ENCODE measurements at regions not wholly inside any gene's neighbourhood (a gene's known extent, or its start where the extent isn't known, plus 50 kb on each side); places are given as distances from the start of the nearest gene placed in this dataset.

- TF ChIP-seq ZNF398 (tag by site-specific recombination; IDR thresholded peaks at IDR 0.05) (no peak), CTCF (tag by site-specific recombination; IDR thresholded peaks at IDR 0.05) (no peak), ZNF600 (tag by site-specific recombination; IDR thresholded peaks at IDR 0.05) (no peak), ZBTB17 (tag by site-specific recombination; IDR thresholded peaks at IDR 0.05) (no peak), KLF8 (tag by site-specific recombination; IDR thresholded peaks at IDR 0.05) (no peak), ZNF677 (tag by site-specific recombination; IDR thresholded peaks at IDR 0.05) (no peak), ZNF24 (tag by site-specific recombination; IDR thresholded peaks at IDR 0.05) (no peak), ZNF146 (tag by site-specific recombination; IDR thresholded peaks at IDR 0.05) (no peak)
Observed at GRCh38 chr21:25457411-25457810, 149.9 kb downstream of the MRPL39 start.

Data from HEK293 (cell line).